OCI-LY7 (cell line): ENCODE measurements at regions not wholly inside any gene's neighbourhood (a gene's known extent, or its start where the extent isn't known, plus 50 kb on each side); places are given as distances from the start of the nearest gene placed in this dataset.

Experiments used
- BruUV-seq: library from RNA; stranded (reverse); fragments of 400-500 nt; replicated peaks from 2 replicates; lab custom pipeline; 2021; lab: Mats Ljungman, UMichigan
- CTCF ChIA-PET: fragments of 300-600 bp; sonication (Branson Sonifier 250); formaldehyde crosslinking; loops from one replicate; lab custom pipeline; 2022; ENCODE audit warnings: antibody characterized with exemption; ENCODE audit not compliant: unreplicated experiment; lab: Charles Lee
- POLR2A ChIA-PET: fragments of 300-600 bp; sonication (Branson Sonifier 250); formaldehyde crosslinking; loops from one replicate; lab custom pipeline; 2022; ENCODE audit warnings: antibody characterized with exemption; lab: Charles Lee
- DNase-seq: peaks from one replicate; pipeline ENCODE4 v3.0.0-alpha.2; 2015; ENCODE audit warnings: low spot score
- H2AFZ ChIP-seq: fragments of 200-600 bp; sonication (generic), shearing (Covaris generic); 2 replicates; pipeline ENCODE4 v1.6.1; 2014; ENCODE audit warnings: mild to moderate bottlenecking, antibody characterized with exemption, low read length, moderate library complexity
- H3K27ac ChIP-seq: fragments of 200-600 bp; sonication (generic); 2 replicates; pipeline ENCODE4 v1.5.1; 2014; ENCODE audit warnings: mixed run types, low read depth, mild to moderate bottlenecking, moderate library complexity, low read length, inconsistent platforms; ENCODE audit not compliant: poor library complexity, severe bottlenecking
- H3K36me3 ChIP-seq: fragments of 200-600 bp; sonication (generic); 2 replicates; pipeline ENCODE4 v1.6.1; 2014; ENCODE audit warnings: mild to moderate bottlenecking, antibody characterized with exemption, low read length, moderate library complexity, mixed read lengths; ENCODE audit not compliant: insufficient read depth
- H3K4me1 ChIP-seq: fragments of 200-600 bp; sonication (generic); 2 replicates; pipeline ENCODE4 v1.5.1; 2014; ENCODE audit warnings: mild to moderate bottlenecking, low read length; ENCODE audit not compliant: insufficient read depth, poor library complexity, severe bottlenecking
- H3K4me2 ChIP-seq: fragments of 200-600 bp; sonication (generic); 2 replicates; pipeline ENCODE4 v1.6.1; 2014; ENCODE audit warnings: mild to moderate bottlenecking, low read length
- H3K4me3 ChIP-seq: fragments of 200-600 bp; sonication (generic); 2 replicates; pipeline ENCODE4 v1.5.1; 2014; ENCODE audit warnings: mild to moderate bottlenecking, low read depth, low read length; ENCODE audit not compliant: poor library complexity, severe bottlenecking
- H3K79me2 ChIP-seq: fragments of 200-600 bp; sonication (generic); 2 replicates; pipeline ENCODE4 v1.6.1; 2016; ENCODE audit warnings: low read depth, mild to moderate bottlenecking, low read length, moderate library complexity, mixed read lengths; ENCODE audit not compliant: insufficient read depth
- H3K9me2 ChIP-seq: fragments of 200-600 bp; sonication (generic); 2 replicates; pipeline ENCODE4 v1.6.1; 2016; ENCODE audit warnings: mild to moderate bottlenecking, low read length, mixed read lengths; ENCODE audit not compliant: insufficient read depth
- H3K9me3 ChIP-seq: fragments of 200-600 bp; sonication (generic); 2 replicates; pipeline ENCODE4 v1.6.1; 2014; ENCODE audit warnings: mild to moderate bottlenecking, mixed run types, low read length, mixed read lengths
- H4K20me1 ChIP-seq: fragments of 200-600 bp; sonication (generic); 2 replicates; pipeline ENCODE4 v1.6.1; 2014; ENCODE audit warnings: mild to moderate bottlenecking, antibody characterized with exemption, low read length, moderate library complexity, mixed read lengths; ENCODE audit not compliant: insufficient read depth
- CTCF ChIP-seq: fragments of 200-600 bp; sonication (generic); conservative IDR thresholded peaks from 2 replicates; pipeline ENCODE4 v1.5.1; 2014; ENCODE audit warnings: mild to moderate bottlenecking, antibody characterized with exemption, low read length, moderate library complexity, mixed read lengths
- EZH2phosphoT487 ChIP-seq: fragments of 200-600 bp; sonication (generic); IDR thresholded peaks from 2 replicates; pipeline ENCODE4 v1.6.1; 2018; ENCODE audit warnings: low read depth, borderline replicate concordance, mild to moderate bottlenecking, mixed run types, antibody characterized with exemption, low read length, moderate library complexity, mixed read lengths
- intact Hi-C: fragments of 100-400 bp; cut with micrococcal nuclease; formaldehyde crosslinking; loops from one replicate; pipeline ENCODE4 v1.10.0; 2022; ENCODE audit not compliant: unreplicated experiment

GRCh38 chr16:60407606-60408005 lies 1628.6 kb downstream of the CDH8 start:
- no TSS peak for BruUV-seq
- Histone ChIP-seq H3K27ac (no peak overlapping the region), H3K9me2 (no peaks in the 10 kb centered on the region), H3K9me3 (no peaks in the 10 kb centered on the region), H3K79me2 (no peaks in the 10 kb centered on the region), H3K4me3 (no peak overlapping the region), H4K20me1 (no peaks in the 10 kb centered on the region), H2AFZ (no peak overlapping the region), H3K4me2 (no peak overlapping the region), H3K4me1 (no peaks in the 10 kb centered on the region), H3K36me3 (no peaks in the 10 kb centered on the region)
- ChIA-PET POLR2A (interaction anchor here (0.9 kb wide), 1 partner anchor 955 kb away, joined by 3 read pairs; no protein-coding TSS in a partner anchor), CTCF (no interaction called here)
- intact Hi-C loops = no loop called here
- no peak for TF ChIP-seq EZH2phosphoT487
- no peak for TF ChIP-seq CTCF
- no peak for DNase-seq

- H3K4me3 ChIP-seq = no peak overlapping the region
- H3K36me3 ChIP-seq = no peaks in the 10 kb centered on the region
- TF ChIP-seq CTCF (no peak), EZH2phosphoT487 (no peak)
- no TSS peak for BruUV-seq
- ChIA-PET POLR2A (interaction anchor here (0.9 kb wide), 1 partner anchor 955 kb away, joined by 3 read pairs; no protein-coding TSS in a partner anchor), CTCF (no interaction called here)
- no peak overlapping the region for H2AFZ ChIP-seq
- no peaks in the 10 kb centered on the region for H3K4me1 ChIP-seq
- intact Hi-C loops = no loop called here
- H3K9me3 ChIP-seq = no peaks in the 10 kb centered on the region
- no peak overlapping the region for H3K27ac ChIP-seq
- H4K20me1 ChIP-seq = no peaks in the 10 kb centered on the region
- no peaks in the 10 kb centered on the region for H3K79me2 ChIP-seq
- no peaks in the 10 kb centered on the region for H3K9me2 ChIP-seq
- DNase-seq = no peak
- H3K4me2 ChIP-seq = no peak overlapping the region
Observed at GRCh38 chr16:60407034-60407433, 1629.2 kb downstream of the CDH8 start.

- POLR2A ChIA-PET = no interaction called here
- CTCF ChIA-PET = no interaction called here
- Histone ChIP-seq H3K36me3 (no peaks in the 10 kb centered on the region), H2AFZ (no peak overlapping the region), H3K27ac (no peak overlapping the region), H3K9me2 (no peaks in the 10 kb centered on the region), H3K4me1 (no peaks in the 10 kb centered on the region), H3K4me2 (no peak overlapping the region), H4K20me1 (no peaks in the 10 kb centered on the region), H3K9me3 (no peaks in the 10 kb centered on the region), H3K79me2 (no peaks in the 10 kb centered on the region), H3K4me3 (no peak overlapping the region)
- no peak for TF ChIP-seq EZH2phosphoT487
- no peak for TF ChIP-seq CTCF
- intact Hi-C loops = no loop called here
- DNase-seq = no peak
- BruUV-seq = no TSS peak
Observed at GRCh38 chr16:60405286-60405685, 1631.0 kb downstream of the CDH8 start.
